Liver (tissue), 7 donors: ENCODE measurements at regions not wholly inside any gene's neighbourhood (a gene's known extent, or its start where the extent isn't known, plus 50 kb on each side); places are given as distances from the start of the nearest gene placed in this dataset.

Experiments
- DNase-seq: peaks from one replicate; pipeline ENCODE4 v3.0.0-alpha.2; 2017; ENCODE audit warnings: low spot score
- H3K27ac ChIP-seq, 2 donors: one replicate each; pipeline ENCODE4 v1.7.0; 2013; ENCODE audit warnings: inconsistent platforms in 2 of 2, low read length in 2 of 2, control low read depth in 1 of 2, low read depth in 1 of 2, mild to moderate bottlenecking in 1 of 2
- H3K27me3 ChIP-seq, 4 donors: one replicate each; pipeline versions ENCODE4 v1.6.1 to v1.7.0; 2013; ENCODE audit warnings: low read length in 3 of 4, inconsistent platforms in 1 of 4, mild to moderate bottlenecking in 1 of 4, moderate library complexity in 1 of 4; ENCODE audit not compliant: control insufficient read depth in 4 of 4, insufficient read depth in 4 of 4
- H3K36me3 ChIP-seq, 4 donors: one replicate each; pipeline versions ENCODE4 v1.6.1 to v1.7.0; 2013; ENCODE audit warnings: low read length in 3 of 4, mild to moderate bottlenecking in 3 of 4, low read depth in 1 of 4, moderate library complexity in 1 of 4; ENCODE audit not compliant: control insufficient read depth in 4 of 4, insufficient read depth in 3 of 4
- H3K4me1 ChIP-seq, 4 donors: one replicate each; pipeline versions ENCODE4 v1.6.1 to v1.7.0; 2013; ENCODE audit warnings: low read length in 3 of 4, mild to moderate bottlenecking in 3 of 4, moderate library complexity in 1 of 4; ENCODE audit not compliant: control insufficient read depth in 4 of 4, insufficient read depth in 4 of 4
- H3K4me3 ChIP-seq, 3 donors: one replicate each; pipeline versions ENCODE4 v1.6.1 to v1.7.0; 2013; ENCODE audit warnings: low read length in 3 of 3, control low read depth in 1 of 3, low read depth in 1 of 3, mild to moderate bottlenecking in 1 of 3
- H3K9ac ChIP-seq, 2 donors: one replicate each; pipeline ENCODE4 v1.7.0; 2013; ENCODE audit warnings: low read length in 2 of 2, mild to moderate bottlenecking in 2 of 2, moderate library complexity in 2 of 2, control low read depth in 1 of 2, low read depth in 1 of 2
- H3K9me3 ChIP-seq, 4 donors: one replicate each; pipeline versions ENCODE4 v1.6.1 to v1.7.0; 2013; ENCODE audit warnings: low read length in 3 of 4; ENCODE audit not compliant: control insufficient read depth in 4 of 4
- ATF3 ChIP-seq: IDR thresholded peaks from 2 replicates; pipeline ENCODE4 v1.6.1; 2016; ENCODE audit warnings: antibody characterized with exemption
- CTCF ChIP-seq: fragments of 150-350 bp; IDR thresholded peaks from 2 replicates; pipeline ENCODE4 v1.5.1; 2017; ENCODE audit warnings: improper control_type of control experiment, low read depth, low read length; ENCODE audit not compliant: missing input control
- EGR1 ChIP-seq, 2 donors: IDR thresholded peaks; 2 replicates each; pipeline ENCODE4 v1.6.1; 2016 to 2018; ENCODE audit warnings: antibody characterized with exemption in 2 of 2, low read depth in 2 of 2
- FOXA1 ChIP-seq: IDR thresholded peaks from 2 replicates; pipeline ENCODE4 v1.6.1; 2016; ENCODE audit warnings: antibody characterized with exemption
- FOXA2 ChIP-seq: IDR thresholded peaks from 2 replicates; pipeline ENCODE4 v1.6.1; 2016; ENCODE audit warnings: antibody characterized with exemption
- GABPA ChIP-seq, 2 donors: IDR thresholded peaks in 1 of 2; conservative IDR thresholded peaks in 1 of 2; 2 replicates each; pipeline ENCODE4 v1.6.1; 2016; ENCODE audit warnings: antibody characterized with exemption in 2 of 2, mild to moderate bottlenecking in 1 of 2, moderate library complexity in 1 of 2
- HNF4A ChIP-seq, 2 donors: conservative IDR thresholded peaks; 2 replicates each; pipeline ENCODE4 v1.6.1; 2016; ENCODE audit warnings: antibody characterized with exemption in 2 of 2, mild to moderate bottlenecking in 2 of 2
- HNF4G ChIP-seq: IDR thresholded peaks from 2 replicates; pipeline ENCODE4 v1.6.1; 2016; ENCODE audit warnings: antibody characterized with exemption
- JUND ChIP-seq, 2 donors: IDR thresholded peaks; 2 replicates each; pipeline ENCODE4 v1.6.1; 2016; ENCODE audit warnings: antibody characterized with exemption in 2 of 2
- MAX ChIP-seq: IDR thresholded peaks from 2 replicates; pipeline ENCODE4 v1.6.1; 2016; ENCODE audit warnings: antibody characterized with exemption
- NR2F2 ChIP-seq: IDR thresholded peaks from 2 replicates; pipeline ENCODE4 v1.6.1; 2016; ENCODE audit warnings: antibody characterized with exemption
- RAD21 ChIP-seq, 2 donors: IDR thresholded peaks; 2 replicates each; pipeline ENCODE4 v1.6.1; 2016; ENCODE audit warnings: antibody characterized with exemption in 2 of 2, mild to moderate bottlenecking in 2 of 2
- REST ChIP-seq: IDR thresholded peaks from 2 replicates; pipeline ENCODE4 v1.6.1; 2016; ENCODE audit warnings: antibody characterized with exemption, mild to moderate bottlenecking
- RXRA ChIP-seq, 2 donors: IDR thresholded peaks; 2 replicates each; pipeline ENCODE4 v1.6.1; 2017 to 2018; ENCODE audit warnings: antibody characterized with exemption in 2 of 2, mild to moderate bottlenecking in 1 of 2
- SP1 ChIP-seq: IDR thresholded peaks from 2 replicates; pipeline ENCODE4 v1.6.1; 2018; ENCODE audit warnings: antibody characterized with exemption, mild to moderate bottlenecking
- TAF1 ChIP-seq: conservative IDR thresholded peaks from 2 replicates; pipeline ENCODE4 v1.6.1; 2016; ENCODE audit warnings: antibody characterized with exemption, mild to moderate bottlenecking
- YY1 ChIP-seq: IDR thresholded peaks from 2 replicates; pipeline ENCODE4 v1.6.1; 2016; ENCODE audit warnings: antibody characterized with exemption, mild to moderate bottlenecking
- ZBTB33 ChIP-seq: IDR thresholded peaks from 2 replicates; pipeline ENCODE4 v1.6.1; 2016; ENCODE audit warnings: antibody characterized with exemption
- donor health status: healthy.
- donor health status: healthy.
- donor health status: healthy.
- donor health status: healthy.

GRCh38 chr3:166123576-166123975 lies 286.4 kb upstream of the BCHE start:
- DNase-seq = no peak

More at GRCh38 chr3:166123576-166123975, 286.4 kb upstream of the BCHE start:
- H3K27me3 ChIP-seq = no peaks in the 10 kb centered on the region
- no peaks in the 10 kb centered on the region for H3K9me3 ChIP-seq
- no peak overlapping the region for H3K4me3 ChIP-seq
- no peak for TF ChIP-seq GABPA (IDR thresholded peaks at IDR 0.05 in 1 of 2, conservative IDR thresholded peaks at IDR 0.05 in 1 of 2)
- no peak for TF ChIP-seq ZBTB33
- no peak for TF ChIP-seq JUND (IDR thresholded peaks at IDR 0.05)
- no peak for TF ChIP-seq RXRA (IDR thresholded peaks at IDR 0.05)
- no peak for TF ChIP-seq FOXA2
- TF ChIP-seq HNF4A (conservative IDR thresholded peaks at IDR 0.05) = no peak
- no peak for TF ChIP-seq HNF4G
- TF ChIP-seq YY1 = no peak
- no peak for TF ChIP-seq SP1
- no peak for TF ChIP-seq NR2F2
- TF ChIP-seq EGR1 (IDR thresholded peaks at IDR 0.05; ENCODE audit: low read depth in 2 of 2) = no peak
- TF ChIP-seq MAX = no peak
- no peak for TF ChIP-seq REST
- no peak for TF ChIP-seq CTCF
- TF ChIP-seq ATF3 = no peak
- no peak for TF ChIP-seq TAF1
- TF ChIP-seq RAD21 (IDR thresholded peaks at IDR 0.05) = no peak
- no peak for TF ChIP-seq FOXA1
- H3K27ac ChIP-seq = no peak overlapping the region
- no peaks in the 10 kb centered on the region for H3K36me3 ChIP-seq
- no peaks in the 10 kb centered on the region for H3K4me1 ChIP-seq
- H3K9ac ChIP-seq = no peak overlapping the region
